CD14-positive monocyte (primary cell): ENCODE measurements at regions not wholly inside any gene's neighbourhood (a gene's known extent, or its start where the extent isn't known, plus 50 kb on each side); places are given as distances from the start of the nearest gene placed in this dataset.

Experiments
- DNase-seq, 3 donors: peaks; one replicate each; pipeline ENCODE4 v3.0.0-alpha.2; 2011 to 2022
- H2AFZ ChIP-seq: 2 replicates; pipeline ENCODE4 v1.6.0; 2012; ENCODE audit warnings: mild to moderate bottlenecking, low read depth, low read length, inconsistent platforms; ENCODE audit not compliant: insufficient read depth, poor library complexity, severe bottlenecking
- H3K27ac ChIP-seq, 2 donors: 1 replicate in 1 of 2; 2 replicates in 1 of 2; pipeline ENCODE4 v1.5.1; 2012 to 2013; ENCODE audit warnings: low read length in 2 of 2, control low read depth in 1 of 2, inconsistent platforms in 1 of 2, low read depth in 1 of 2, mild to moderate bottlenecking in 1 of 2
- H3K27me3 ChIP-seq, 2 donors: one replicate each; pipeline versions ENCODE4 v1.6.0 to v1.6.1; 2011 to 2013; ENCODE audit warnings: low read length in 2 of 2; ENCODE audit not compliant: control insufficient read depth in 2 of 2, insufficient read depth in 2 of 2
- H3K36me3 ChIP-seq, 2 donors: replicated peaks in 1 of 2; 1 replicate in 1 of 2; 2 replicates in 1 of 2; pipeline versions ENCODE4 v1.5.1 to v1.6.1; 2012 to 2013; ENCODE audit warnings: low read length in 2 of 2, control low read depth in 1 of 2, inconsistent platforms in 1 of 2, mild to moderate bottlenecking in 1 of 2; ENCODE audit not compliant: insufficient read depth in 2 of 2, control insufficient read depth in 1 of 2
- H3K4me1 ChIP-seq, 2 donors: 1 replicate in 1 of 2; 2 replicates in 1 of 2; pipeline versions ENCODE4 v1.5.1 to v1.6.1; 2012 to 2013; ENCODE audit warnings: low read length in 2 of 2, control low read depth in 1 of 2, inconsistent platforms in 1 of 2, mild to moderate bottlenecking in 1 of 2, moderate library complexity in 1 of 2; ENCODE audit not compliant: insufficient read depth in 2 of 2, control insufficient read depth in 1 of 2
- H3K4me2 ChIP-seq: replicated peaks from 2 replicates; pipeline ENCODE3; 2012; ENCODE audit warnings: low read length, moderate library complexity, mild to moderate bottlenecking; ENCODE audit not compliant: poor library complexity, severe bottlenecking; ENCODE audit errors: extremely low read depth
- H3K4me3 ChIP-seq, 3 experiments: fragments of 200-600 bp in 1 of 3; sonication (generic) in 1 of 3; replicated peaks in 1 of 3; 1 replicate in 2 of 3; 2 replicates in 1 of 3; pipeline ENCODE4 v1.5.1; 2011 to 2013; ENCODE audit warnings: low read length in 3 of 3, mild to moderate bottlenecking in 3 of 3, control low read depth in 2 of 3, low read depth in 2 of 3, inconsistent platforms in 1 of 3, moderate library complexity in 1 of 3
- H3K79me2 ChIP-seq: 2 replicates; pipeline ENCODE4 v1.6.0; 2012; ENCODE audit warnings: mild to moderate bottlenecking, control low read depth, inconsistent platforms, low read length, moderate library complexity; ENCODE audit not compliant: insufficient read depth
- H3K9ac ChIP-seq: 2 replicates; pipeline ENCODE4 v1.6.0; 2017; ENCODE audit warnings: low read length, mild to moderate bottlenecking; ENCODE audit not compliant: insufficient read depth, poor library complexity, severe bottlenecking
- H3K9me3 ChIP-seq, 2 donors: replicated peaks in 1 of 2; 1 replicate in 1 of 2; 2 replicates in 1 of 2; pipeline versions ENCODE4 v1.5.1 to v1.6.1; 2012 to 2013; ENCODE audit warnings: low read length in 2 of 2, control low read depth in 1 of 2; ENCODE audit not compliant: control insufficient read depth in 1 of 2, insufficient read depth in 1 of 2
- H4K20me1 ChIP-seq: 2 replicates; pipeline ENCODE4 v1.6.0; 2012; ENCODE audit warnings: mild to moderate bottlenecking, low read length, control low read depth, moderate library complexity; ENCODE audit not compliant: insufficient read depth
- H3K27ac Mint-ChIP-seq, 7 donors: one replicate each; pipeline ENCODE4 v1.8.0; 2020; ENCODE audit warnings: mild to moderate bottlenecking in 7 of 7, mixed read lengths in 7 of 7, moderate library complexity in 6 of 7, inconsistent platforms in 2 of 7
- H3K27me3 Mint-ChIP-seq, 3 donors: one replicate each; pipeline ENCODE4 v1.8.0; 2021 to 2022; ENCODE audit warnings: low read depth in 3 of 3, mild to moderate bottlenecking in 3 of 3, mixed read lengths in 3 of 3, moderate library complexity in 3 of 3, inconsistent platforms in 1 of 3
- H3K36me3 Mint-ChIP-seq, 2 donors: one replicate each; pipeline ENCODE4 v1.8.0; 2020; ENCODE audit warnings: mixed read lengths in 2 of 2, inconsistent platforms in 1 of 2, mild to moderate bottlenecking in 1 of 2
- H3K4me1 Mint-ChIP-seq: one replicate; pipeline ENCODE4 v1.8.0; 2020; ENCODE audit warnings: mild to moderate bottlenecking, mixed read lengths
- H3K4me3 Mint-ChIP-seq, 2 donors: one replicate each; pipeline ENCODE4 v1.8.0; 2020; ENCODE audit warnings: mild to moderate bottlenecking in 2 of 2, mixed read lengths in 2 of 2, moderate library complexity in 1 of 2
- H3K9me3 Mint-ChIP-seq, 7 donors: one replicate each; pipeline ENCODE4 v1.8.0; 2020 to 2022; ENCODE audit warnings: mixed read lengths in 7 of 7, mild to moderate bottlenecking in 6 of 7, moderate library complexity in 6 of 7, inconsistent platforms in 2 of 7
- CTCF ChIP-seq: fragments of 200-600 bp; IDR thresholded peaks from one replicate; pipeline ENCODE4 v1.8.0; 2022; ENCODE audit warnings: antibody characterized with exemption, mild to moderate bottlenecking
- WGBS: methylation state at CpG from one replicate; pipeline ENCODE4 v1.1.5; 2013; ENCODE audit warnings: missing lambda C conversion rate; ENCODE audit not compliant: insufficient coverage; 5-methylcytosine and 5-hydroxymethylcytosine counted together
- intact Hi-C, 2 donors: fragments of 100-400 bp; cut with micrococcal nuclease; formaldehyde crosslinking; loops; one replicate each; pipeline versions ENCODE4 v1.15.0 to v1.15.1; 2023

- intact Hi-C loops: no loop called here
- Histone ChIP-seq H3K27ac (no peak overlapping the region), H3K79me2 (no peaks in the 10 kb centered on the region), H4K20me1 (no peaks in the 10 kb centered on the region), H3K27me3 (no peaks in the 10 kb centered on the region), H3K4me3 (no peak overlapping the region), H2AFZ (no peak overlapping the region), H3K4me2 (no peak overlapping the region), H3K9ac (no peak overlapping the region), H3K9me3 (no peaks in the 10 kb centered on the region), H3K4me1 (no peaks in the 10 kb centered on the region), H3K36me3 (no peaks in the 10 kb centered on the region)
- WGBS: no CpG with 5 or more reads among the region's 3 CpGs
- no peak overlapping the region for H3K4me3 Mint-ChIP-seq
- no peaks in the 10 kb centered on the region for H3K4me1 Mint-ChIP-seq
- H3K27me3 Mint-ChIP-seq: peaks cover 0 to 2% (median 2%) of the 10 kb centered on the region in 3 donors
- no peaks in the 10 kb centered on the region for H3K36me3 Mint-ChIP-seq
- peaks cover 0 to 4% (median 0%) of the 10 kb centered on the region in 7 donors for H3K9me3 Mint-ChIP-seq
- no peak for DNase-seq
- H3K27ac Mint-ChIP-seq: no peak overlapping the region
- TF ChIP-seq CTCF: no peak
These were observed 635.4 kb upstream of the SOX9 start for GRCh38 chr17:71485426-71485825.

- Histone ChIP-seq H3K4me1 (no peaks in the 10 kb centered on the region), H3K27ac (no peak overlapping the region), H3K27me3 (no peaks in the 10 kb centered on the region), H3K4me2 (no peak overlapping the region), H3K79me2 (no peaks in the 10 kb centered on the region), H3K9ac (no peak overlapping the region), H4K20me1 (no peaks in the 10 kb centered on the region), H2AFZ (no peak overlapping the region), H3K4me3 (no peak overlapping the region), H3K36me3 (no peaks in the 10 kb centered on the region), H3K9me3 (no peaks in the 10 kb centered on the region)
- H3K4me3 Mint-ChIP-seq: no peak overlapping the region
- no peaks in the 10 kb centered on the region for H3K4me1 Mint-ChIP-seq
- DNase-seq: no peak
- H3K27me3 Mint-ChIP-seq: peaks cover 0 to 2% (median 2%) of the 10 kb centered on the region in 3 donors
- H3K36me3 Mint-ChIP-seq: no peaks in the 10 kb centered on the region
- peaks cover 0 to 4% (median 0%) of the 10 kb centered on the region in 7 donors for H3K9me3 Mint-ChIP-seq
- intact Hi-C loops: no loop called here
- TF ChIP-seq CTCF: no peak
- no peak overlapping the region for H3K27ac Mint-ChIP-seq
These were observed 634.6 kb upstream of the SOX9 start for GRCh38 chr17:71486261-71486660.
